Limb (tissue), 2 donors: ENCODE measurements at regions not wholly inside any gene's neighbourhood (a gene's known extent, or its start where the extent isn't known, plus 50 kb on each side); places are given as distances from the start of the nearest gene placed in this dataset.
"Not testable (repeated sequence)": the region's sequence is repeated elsewhere in the genome, so short reads cannot be mapped to it uniquely, and the experiment has no call there.

ENCODE experiments used
- DNase-seq, 2 donors: peaks; one replicate each; pipeline ENCODE4 v3.0.0-alpha.2; 2016; ENCODE audit errors: extremely low spot score in 2 of 2

DNA sequence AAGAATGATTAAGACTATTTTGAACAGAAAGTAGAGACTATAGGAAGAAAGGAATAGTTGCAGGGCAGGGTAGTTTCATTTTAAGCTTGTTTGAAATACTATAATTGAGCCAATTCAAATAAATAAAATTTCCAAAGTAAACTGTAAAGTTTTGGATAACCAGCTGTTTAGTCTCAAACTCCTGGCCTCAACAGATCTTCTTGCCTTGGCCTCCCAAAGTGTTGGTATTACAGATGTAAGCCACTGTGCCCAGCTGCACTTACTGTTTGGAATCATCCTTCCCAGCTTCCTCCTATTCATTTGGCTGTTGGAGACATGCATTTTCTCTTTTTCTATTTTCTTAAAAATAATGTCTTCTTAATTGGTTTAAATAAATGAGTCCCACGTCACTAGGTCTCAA, 231.0 kb downstream of the NNT start:
- no peak for DNase-seq

DNA sequence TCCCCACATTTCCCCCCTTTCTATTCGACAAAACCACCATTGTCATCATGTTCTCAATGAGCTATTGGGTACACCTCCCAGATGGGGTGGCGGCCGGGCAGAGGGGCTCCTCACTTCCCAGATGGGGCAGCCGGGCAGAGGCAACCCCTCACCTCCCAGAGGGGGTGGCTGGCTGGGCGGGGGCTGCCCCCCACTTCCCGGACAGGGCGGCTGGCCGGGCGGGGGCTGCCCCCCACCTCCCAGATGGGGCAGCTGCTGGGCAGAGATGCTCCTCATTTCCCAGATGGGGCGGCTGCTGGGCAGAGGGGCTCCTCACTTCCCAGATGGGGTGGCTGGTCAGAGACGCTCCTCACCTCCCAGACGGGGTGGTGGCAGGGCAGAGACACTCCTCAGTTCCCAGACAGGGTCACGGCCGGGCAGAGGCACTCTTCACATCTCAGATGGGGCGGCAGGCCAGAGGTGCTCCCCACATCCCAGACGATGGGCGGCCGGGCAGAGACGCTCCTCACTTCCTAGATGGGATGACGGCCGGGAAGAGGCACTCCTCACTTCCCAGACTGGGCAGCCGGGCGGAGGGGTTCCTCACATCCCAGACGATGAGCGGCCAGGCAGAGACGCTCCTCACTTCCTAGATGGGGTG, 221.5 kb downstream of the NNT start:
- DNase-seq = not testable (repeated sequence)

DNA sequence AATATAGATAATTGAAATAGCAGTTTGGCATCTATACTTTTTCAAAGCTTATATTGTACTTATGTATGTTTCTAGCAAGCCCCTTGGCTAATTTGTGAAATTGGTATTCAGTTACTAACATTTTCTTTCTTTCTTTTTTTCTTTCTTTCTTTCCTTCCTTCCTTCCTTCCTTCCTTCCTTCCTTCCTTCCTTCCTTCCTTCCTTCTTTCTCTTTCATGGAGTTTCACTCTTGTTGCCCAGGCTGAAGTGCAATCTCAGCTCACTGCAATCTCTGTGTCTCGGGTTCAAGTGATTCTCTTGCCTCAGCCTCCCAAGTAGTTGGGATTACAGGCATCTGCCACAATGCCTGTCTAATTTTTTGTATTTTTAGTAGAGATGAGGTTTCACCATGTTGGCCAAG, 215.4 kb downstream of the NNT start:
- not testable (repeated sequence) for DNase-seq

DNA sequence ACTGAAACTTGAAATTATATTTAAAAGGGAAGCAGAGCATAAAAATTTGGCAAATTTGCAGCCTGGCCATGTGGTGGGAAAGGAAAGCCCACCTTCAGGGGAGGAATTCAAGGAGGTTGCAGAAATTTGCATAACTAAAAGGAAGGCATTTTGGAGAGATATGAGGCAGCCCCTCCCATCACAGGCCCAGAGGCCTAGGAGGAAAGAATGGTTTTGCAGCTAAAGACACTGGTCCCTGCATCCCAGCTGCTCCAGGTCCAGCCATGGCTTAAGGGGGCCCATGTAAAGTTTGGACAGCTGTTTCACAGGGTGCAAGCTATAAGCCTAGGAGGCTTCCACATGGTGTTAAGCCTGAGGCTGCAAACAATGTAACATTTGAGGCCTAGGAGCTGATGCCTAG, 212.5 kb downstream of the NNT start:
- no peak for DNase-seq

DNA sequence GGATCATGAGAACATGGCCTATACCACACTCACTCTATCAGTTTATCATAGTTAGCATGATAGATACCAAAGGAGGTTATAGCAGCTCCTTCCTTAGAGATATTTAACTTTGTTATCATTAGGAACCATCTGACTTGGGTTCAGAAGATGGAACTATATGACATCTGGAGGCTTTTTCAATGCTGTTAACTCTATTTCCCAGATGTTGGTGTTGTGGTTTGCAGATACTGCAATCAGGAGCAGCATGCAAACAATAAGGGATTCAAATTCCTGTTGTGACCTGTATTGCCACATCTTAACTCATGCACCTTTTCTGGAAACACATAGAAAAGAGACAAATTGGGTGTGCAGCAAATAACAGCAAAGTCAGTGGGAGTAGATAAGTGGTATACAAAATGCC, 201.7 kb downstream of the NNT start:
- DNase-seq = no peak

DNA sequence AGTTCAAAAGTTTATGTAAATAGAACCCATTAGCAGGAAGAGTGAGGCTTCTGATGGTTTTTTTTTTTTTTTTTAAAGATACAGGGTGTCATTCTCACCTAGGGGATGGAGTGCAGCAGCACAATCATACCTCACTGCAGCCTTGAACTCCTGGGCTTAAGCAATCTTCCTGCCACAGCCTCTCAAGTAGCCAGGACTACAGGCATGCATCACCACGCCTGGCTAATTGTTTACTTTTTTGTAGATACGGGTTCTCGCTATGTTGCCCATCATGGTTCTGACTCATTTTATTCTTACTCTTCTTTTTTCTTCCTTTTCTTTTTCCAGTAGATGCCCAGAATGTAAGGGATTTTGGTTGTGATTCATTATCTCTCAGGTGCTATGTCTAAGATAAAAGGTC, 201.1 kb downstream of the NNT start:
- DNase-seq = no peak

DNA sequence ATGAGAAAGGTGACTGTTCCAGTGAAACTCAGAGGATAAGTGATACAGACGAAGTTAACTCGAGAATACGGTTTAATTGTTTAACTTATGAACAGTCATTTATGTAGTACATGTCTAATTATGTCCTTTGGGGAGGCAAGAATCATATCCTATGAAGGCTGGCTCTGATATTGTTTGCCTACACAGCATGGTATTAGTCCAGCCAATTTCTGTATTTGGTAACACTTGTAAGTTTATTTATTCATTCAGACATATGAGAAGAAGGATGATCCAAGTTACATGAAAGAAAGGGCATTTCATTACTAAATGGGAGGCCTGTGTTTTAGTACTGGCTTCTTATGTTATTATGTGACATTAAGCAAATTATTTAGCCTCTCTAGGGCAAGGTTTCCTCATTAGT, 199.7 kb downstream of the NNT start:
- no peak for DNase-seq

DNA sequence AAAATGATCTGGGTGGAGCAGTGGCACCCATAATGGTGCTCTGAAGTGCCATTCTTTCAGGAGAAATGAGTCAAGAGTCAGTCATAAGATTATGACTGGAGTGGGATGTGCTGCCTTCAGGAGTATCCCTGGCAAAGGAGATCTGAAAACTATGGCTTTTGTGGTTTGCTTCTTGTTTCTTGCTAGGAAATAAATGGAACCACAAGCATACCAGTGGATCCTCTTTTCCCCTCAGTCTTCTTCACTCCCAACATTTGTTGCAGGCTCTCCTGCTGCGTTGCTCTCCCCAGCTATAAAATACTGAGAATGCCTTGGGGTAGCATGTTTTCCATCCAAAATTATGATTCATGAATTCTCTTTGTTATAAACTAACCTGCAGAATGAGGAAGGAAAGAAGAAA, 199.1 kb downstream of the NNT start:
- DNase-seq = no peak

DNA sequence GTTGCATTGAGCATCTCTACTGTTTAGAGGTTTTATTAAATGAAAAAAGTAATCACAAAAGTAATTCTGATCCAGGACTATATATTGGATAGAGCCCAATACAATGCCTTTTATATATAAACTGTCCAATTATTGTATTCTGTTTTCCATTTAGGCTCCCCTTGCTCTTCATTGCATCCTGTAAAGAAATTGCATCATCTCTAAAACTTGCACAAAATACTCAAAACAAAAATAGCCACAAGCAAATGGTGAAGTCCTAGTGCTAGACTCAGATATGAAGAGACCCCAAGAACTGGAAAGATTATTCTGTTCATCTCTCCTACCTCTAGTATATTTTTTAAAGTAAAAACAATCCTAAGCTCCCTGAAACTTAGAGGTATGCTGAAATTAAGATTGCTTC, 195.8 kb downstream of the NNT start:
- peak in 1 of 2 donors; percentile 21 for DNase-seq

DNA sequence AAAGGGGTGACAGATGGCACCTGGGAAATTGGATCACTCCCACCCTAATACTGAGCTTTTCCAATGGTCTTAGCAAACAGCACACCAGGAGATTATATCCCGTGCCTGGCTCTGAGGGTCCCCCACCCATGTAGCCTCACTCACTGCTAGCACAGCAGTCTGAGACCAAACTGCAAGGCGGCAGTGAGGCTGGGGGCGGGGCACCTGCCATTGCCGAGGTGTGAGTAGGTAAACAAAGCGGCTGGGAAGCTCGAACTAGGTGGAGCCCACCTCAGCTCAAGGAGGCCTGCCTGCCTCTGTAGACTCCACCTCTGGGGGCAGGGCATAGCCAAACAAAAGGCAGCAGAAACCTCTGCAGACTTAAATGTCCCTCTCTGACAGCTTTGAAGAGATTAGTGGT, 188.9 kb downstream of the NNT start:
- DNase-seq = not testable (repeated sequence)

DNA sequence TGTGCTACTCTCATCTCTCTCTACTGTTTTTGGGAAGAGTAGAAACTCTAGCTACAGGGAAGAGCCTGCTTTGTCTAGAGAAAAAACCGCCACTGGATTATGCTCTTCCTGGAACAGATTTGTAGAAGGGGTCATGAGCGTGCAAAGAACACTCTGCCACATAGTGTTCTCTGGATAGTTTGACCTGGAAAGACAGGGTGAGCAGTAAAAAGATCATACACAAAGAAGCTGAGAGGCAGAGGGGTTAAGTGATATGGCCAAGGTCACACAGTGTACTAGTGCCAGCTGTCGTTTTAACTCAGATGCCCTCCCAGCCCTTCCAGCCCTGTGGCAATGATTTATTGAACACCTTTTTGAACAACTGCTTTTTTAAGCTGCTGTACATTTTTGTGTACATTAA, 182.2 kb downstream of the NNT start:
- DNase-seq = no peak

DNA sequence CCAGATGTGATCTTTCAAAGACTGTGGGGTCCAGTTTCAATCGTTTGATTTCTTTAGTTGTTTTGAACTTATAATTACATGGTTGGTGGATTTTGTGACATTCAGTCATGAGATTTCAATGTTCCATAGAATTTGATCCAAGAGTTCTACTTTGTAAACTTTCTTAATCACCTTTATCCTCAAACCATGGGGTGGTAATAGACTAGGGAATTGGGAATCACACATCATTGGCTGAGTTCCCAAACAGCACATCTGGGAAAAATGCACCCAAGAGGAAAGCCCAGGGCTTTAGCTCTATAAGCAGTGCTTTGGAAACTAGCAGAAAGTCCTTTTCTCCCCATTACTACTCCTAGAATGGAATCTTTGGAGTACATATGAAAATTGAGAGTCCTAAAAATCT, 177.6 kb downstream of the NNT start:
- no peak for DNase-seq

DNA sequence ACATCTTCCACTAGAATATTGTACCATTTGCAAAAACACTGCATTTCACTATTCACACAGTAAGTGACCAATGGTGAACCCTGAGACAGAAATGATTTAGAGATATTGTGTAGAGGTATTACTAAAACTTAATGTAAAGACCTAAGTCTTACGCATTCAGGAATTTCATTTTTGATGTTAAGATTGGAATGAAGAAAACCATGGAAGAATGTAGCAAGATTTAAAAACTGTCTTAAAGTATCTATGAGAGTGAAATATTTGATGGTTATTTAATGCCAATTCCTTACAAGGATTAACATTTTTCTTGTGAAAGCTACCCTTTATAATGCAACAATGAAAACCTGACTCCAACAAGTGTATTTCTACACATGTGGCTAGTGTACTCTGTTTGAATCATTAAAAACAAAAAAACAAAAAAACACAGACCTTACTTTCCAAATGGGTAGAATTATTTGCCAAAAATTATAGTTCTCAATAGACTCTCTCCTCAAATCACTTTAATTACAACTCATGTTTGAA, 172.0 kb downstream of the NNT start:
- DNase-seq = no peak

DNA sequence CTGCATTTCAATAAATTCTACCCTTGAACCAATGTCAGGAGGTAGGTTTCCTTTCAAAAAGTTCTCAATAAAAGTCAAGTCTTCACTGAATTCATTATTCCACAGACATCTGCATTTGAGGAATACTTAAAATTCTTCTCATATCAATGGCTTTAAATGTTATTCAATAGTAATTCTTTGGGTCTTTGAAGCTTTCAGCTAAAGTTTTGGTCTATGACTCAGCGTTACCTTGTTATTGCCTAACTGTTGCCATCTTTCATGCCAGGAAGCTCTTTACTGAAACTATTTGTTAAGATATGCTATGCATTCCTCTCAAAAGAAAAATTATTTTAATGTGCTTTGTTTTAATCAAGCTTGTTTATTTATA, 170.5 kb downstream of the NNT start:
- DNase-seq = no peak

DNA sequence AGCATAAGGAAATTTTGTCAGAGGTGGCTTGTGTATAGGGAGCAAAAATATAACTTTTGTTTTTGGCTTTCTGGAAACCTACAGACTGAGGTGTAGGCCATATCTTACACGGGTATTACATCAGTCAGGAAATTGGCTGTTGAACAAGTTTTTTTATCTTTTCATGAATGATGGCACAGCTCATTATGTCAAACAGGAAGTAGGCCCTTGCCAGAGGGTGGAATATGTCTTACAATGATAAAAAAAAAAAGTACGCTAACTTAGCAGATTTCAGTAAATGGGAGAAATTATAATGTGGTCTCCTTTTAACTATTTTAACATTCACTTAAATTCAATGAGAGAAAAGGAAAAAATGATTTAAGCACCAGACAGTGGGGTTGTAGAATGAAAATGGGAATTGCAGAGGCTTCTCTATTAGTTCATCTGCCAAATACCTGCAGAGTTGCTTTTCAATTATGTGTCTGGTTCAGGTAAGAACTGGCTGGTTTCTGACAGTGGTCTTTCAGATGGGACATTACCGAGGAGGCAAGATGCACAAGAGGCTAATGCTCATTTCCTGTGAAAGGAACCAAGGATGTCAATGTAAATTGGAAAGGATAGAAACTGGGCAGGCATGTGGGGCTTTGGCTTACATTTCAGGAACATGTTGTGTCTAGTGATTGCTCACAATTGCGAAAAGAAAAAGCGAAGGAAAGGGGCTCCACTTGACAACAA, 169.9 kb downstream of the NNT start:
- DNase-seq = peak in 1 of 2 donors; percentile 51

DNA sequence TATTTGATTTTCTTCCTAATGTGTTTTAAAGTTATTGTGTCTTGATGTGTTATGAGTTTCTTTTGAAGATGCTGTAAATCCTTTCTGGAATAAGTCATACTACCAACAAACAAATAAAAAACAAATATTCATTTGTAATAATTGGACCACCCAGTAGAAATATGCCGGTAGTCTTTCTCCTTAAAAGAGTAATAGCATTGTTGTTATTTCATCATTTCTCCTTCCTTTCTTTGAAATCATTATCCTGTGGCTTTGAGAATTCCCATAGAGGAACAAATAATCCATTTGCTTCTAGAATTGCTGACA, 169.4 kb downstream of the NNT start:
- DNase-seq = no peak

DNA sequence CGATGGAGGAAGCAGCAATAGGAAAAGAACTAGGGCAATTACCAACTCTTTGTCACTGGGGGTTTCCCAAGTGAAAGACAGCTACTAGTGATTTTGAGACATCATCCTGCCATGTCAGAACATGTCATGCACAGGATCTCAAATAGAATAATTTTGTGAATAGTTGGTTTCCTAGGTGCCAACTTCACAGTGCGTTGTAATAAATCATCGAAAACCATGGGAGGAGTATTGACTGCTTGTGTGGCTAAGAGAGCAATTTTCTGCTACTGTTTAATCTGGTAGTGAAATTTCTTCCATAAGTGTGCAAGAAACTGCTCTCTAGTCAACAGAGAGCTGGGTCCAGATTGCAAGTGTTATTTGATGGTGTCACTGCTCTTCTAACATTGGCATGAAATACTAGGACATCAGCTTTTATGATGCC, 168.6 kb downstream of the NNT start:
- no peak for DNase-seq

DNA sequence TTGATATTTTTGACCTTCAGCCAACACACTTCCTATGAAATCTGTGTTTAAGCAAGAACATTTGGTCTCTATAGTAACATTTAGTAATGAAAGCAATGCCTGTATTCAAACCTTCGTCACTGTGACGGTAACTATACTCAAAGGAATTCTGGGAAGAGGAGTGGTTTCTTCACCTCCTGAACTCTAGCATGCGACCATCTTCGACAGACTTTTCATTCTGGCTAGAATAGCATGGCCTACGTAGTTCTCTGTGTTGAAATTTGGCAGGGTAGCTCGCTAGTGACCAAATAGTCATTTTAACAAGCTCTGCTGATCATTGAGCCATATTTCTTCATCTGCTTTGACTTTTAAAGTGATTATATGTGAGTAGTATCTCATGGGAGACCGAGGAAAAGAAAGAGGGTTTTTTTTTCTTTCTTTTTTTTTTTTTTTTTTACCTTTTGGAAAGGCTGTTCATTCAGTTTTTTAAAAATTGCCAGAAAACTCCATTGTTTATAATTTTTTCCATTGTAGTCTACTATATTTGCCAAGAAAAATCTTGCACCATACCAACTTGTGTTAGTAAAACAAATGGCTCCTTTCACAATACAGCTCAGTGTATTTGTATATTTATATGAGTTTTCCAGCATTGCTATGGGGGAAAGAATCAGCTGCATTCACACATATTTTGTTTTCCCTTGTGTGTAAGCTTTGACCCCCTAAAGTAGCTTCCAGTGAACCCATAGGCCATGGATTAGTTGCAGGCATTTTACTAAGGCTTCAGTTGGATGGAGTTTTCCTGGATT, 166.8 kb downstream of the NNT start:
- DNase-seq = peak in 1 of 2 donors; percentile 94
